WTC11 (cell line): ENCODE measurements at regions not wholly inside any gene's neighbourhood (a gene's known extent, or its start where the extent isn't known, plus 50 kb on each side); places are given as distances from the start of the nearest gene placed in this dataset.

Source experiments
- ATAC-seq: fragments of 200-7000 bp; cut with Tn5 transposase; 2 replicates; pipeline ENCODE4 v1.10.0; 2021; ENCODE audit warnings: mild to moderate bottlenecking, moderate library complexity
- CTCF ChIA-PET: fragments of 300-600 bp; sonication (Branson Sonifier 250); formaldehyde crosslinking; loops from one replicate; lab custom pipeline; 2021; ENCODE audit warnings: antibody characterized with exemption; lab: Charles Lee
- POLR2A ChIA-PET: fragments of 350-600 bp; sonication (Branson Sonifier 250); formaldehyde crosslinking; loops from one replicate; lab custom pipeline; 2021; ENCODE audit warnings: antibody characterized with exemption; lab: Charles Lee
- DNase-seq: peaks from one replicate; pipeline ENCODE4 v3.0.0; 2021; ENCODE audit warnings: low spot score
- H3K27ac Mint-ChIP-seq: 2 replicates; pipeline ENCODE4 v1.8.0; 2021; ENCODE audit warnings: mixed read lengths
- H3K27me3 Mint-ChIP-seq: 2 replicates; pipeline ENCODE4 v1.8.0; 2021; ENCODE audit warnings: low read depth, mild to moderate bottlenecking, moderate library complexity, mixed read lengths
- H3K36me3 Mint-ChIP-seq: 2 replicates; pipeline ENCODE4 v1.8.0; 2021; ENCODE audit warnings: mixed read lengths
- H3K4me1 Mint-ChIP-seq: 2 replicates; pipeline ENCODE4 v1.8.0; 2022; ENCODE audit warnings: mixed read lengths
- H3K4me3 Mint-ChIP-seq: 2 replicates; pipeline ENCODE4 v1.8.0; 2021; ENCODE audit warnings: mild to moderate bottlenecking, moderate library complexity, mixed read lengths
- H3K9me3 Mint-ChIP-seq: 2 replicates; pipeline ENCODE4 v1.8.0; 2021; ENCODE audit warnings: mixed read lengths
- AFF4 ChIP-seq: sonication (generic); formaldehyde crosslinking; IDR thresholded peaks from 2 replicates; pipeline ENCODE4 v1.8.1; 2023; ENCODE audit warnings: mild to moderate bottlenecking, missing genetic modification reagents, borderline replicate concordance
- ATF6 ChIP-seq: sonication (generic); formaldehyde crosslinking; IDR thresholded peaks from 2 replicates; pipeline ENCODE4 v1.8.1; 2023; ENCODE audit warnings: mild to moderate bottlenecking, missing genetic modification reagents
- CBFB ChIP-seq: sonication (generic); formaldehyde crosslinking; IDR thresholded peaks from 2 replicates; pipeline ENCODE4 v1.8.1; 2022; ENCODE audit warnings: mild to moderate bottlenecking, low read depth, missing genetic modification reagents
- CREB1 ChIP-seq: sonication (generic); formaldehyde crosslinking; IDR thresholded peaks from 2 replicates; pipeline ENCODE4 v1.8.0; 2023; ENCODE audit warnings: mild to moderate bottlenecking, missing genetic modification reagents
- CTCF ChIP-seq: fragments of 200-600 bp; IDR thresholded peaks from 2 replicates; pipeline ENCODE4 v1.8.0; 2022; ENCODE audit warnings: antibody characterized with exemption
- EMX1 ChIP-seq: fragments of 250-450 bp; sonication (Bioruptor Pico); IDR thresholded peaks from 2 replicates; pipeline ENCODE4 v1.8.0; 2021; ENCODE audit warnings: mild to moderate bottlenecking
- GTF2I ChIP-seq: fragments of 250-450 bp; sonication (Bioruptor Pico); conservative IDR thresholded peaks from 2 replicates; pipeline ENCODE4 v1.4.0; 2021; ENCODE audit warnings: mild to moderate bottlenecking
- JUN ChIP-seq: sonication (generic); formaldehyde crosslinking; IDR thresholded peaks from 2 replicates; pipeline ENCODE4 v1.8.0; 2023; ENCODE audit warnings: mild to moderate bottlenecking, missing genetic modification reagents
- KAT7 ChIP-seq: sonication (generic); formaldehyde crosslinking; IDR thresholded peaks from 2 replicates; pipeline ENCODE4 v1.8.1; 2023; ENCODE audit warnings: missing genetic modification reagents, mild to moderate bottlenecking, borderline replicate concordance
- MAX ChIP-seq: sonication (generic); formaldehyde crosslinking; IDR thresholded peaks from 2 replicates; pipeline ENCODE4 v1.8.0; 2022; ENCODE audit warnings: mild to moderate bottlenecking, missing genetic modification reagents
- MYBL2 ChIP-seq: sonication (generic); formaldehyde crosslinking; IDR thresholded peaks from 2 replicates; pipeline ENCODE4 v1.8.1; 2023; ENCODE audit warnings: mild to moderate bottlenecking, moderate library complexity, missing genetic modification reagents
- NFE2L1 ChIP-seq: sonication (generic); formaldehyde crosslinking; IDR thresholded peaks from 2 replicates; pipeline ENCODE4 v1.8.1; 2023; ENCODE audit warnings: missing genetic modification reagents
- NFYB ChIP-seq: sonication (generic); formaldehyde crosslinking; conservative IDR thresholded peaks from 2 replicates; pipeline ENCODE4 v1.8.0; 2022; ENCODE audit warnings: low read depth, missing genetic modification reagents
- NR2C2 ChIP-seq: sonication (generic); formaldehyde crosslinking; IDR thresholded peaks from 2 replicates; pipeline ENCODE4 v1.8.0; 2022; ENCODE audit warnings: mild to moderate bottlenecking, missing genetic modification reagents
- RELA ChIP-seq: sonication (generic); formaldehyde crosslinking; IDR thresholded peaks from 2 replicates; pipeline ENCODE4 v1.8.1; 2022; ENCODE audit warnings: missing genetic modification reagents, mild to moderate bottlenecking, borderline replicate concordance
- RORB ChIP-seq: fragments of 250-450 bp; sonication (Bioruptor Pico); IDR thresholded peaks from 2 replicates; pipeline ENCODE4 v1.9.0; 2021; ENCODE audit warnings: mild to moderate bottlenecking
- SP1 ChIP-seq: sonication (generic); formaldehyde crosslinking; conservative IDR thresholded peaks from 2 replicates; pipeline ENCODE4 v1.8.1; 2022; ENCODE audit warnings: missing genetic modification reagents
- TCF7 ChIP-seq: sonication (generic); formaldehyde crosslinking; IDR thresholded peaks from 2 replicates; pipeline ENCODE4 v1.8.0; 2022; ENCODE audit warnings: mild to moderate bottlenecking, low read depth, missing genetic modification reagents, moderate library complexity
- TEAD4 ChIP-seq: sonication (generic); formaldehyde crosslinking; IDR thresholded peaks from 2 replicates; pipeline ENCODE4 v1.8.0; 2022; ENCODE audit warnings: mild to moderate bottlenecking, missing genetic modification reagents
- USF2 ChIP-seq: sonication (generic); formaldehyde crosslinking; IDR thresholded peaks from 2 replicates; pipeline ENCODE4 v1.8.1; 2023; ENCODE audit warnings: mild to moderate bottlenecking, missing genetic modification reagents, moderate library complexity
- ZBTB21 ChIP-seq: sonication (generic); formaldehyde crosslinking; IDR thresholded peaks from 2 replicates; pipeline ENCODE4 v1.8.1; 2023; ENCODE audit warnings: mild to moderate bottlenecking, missing genetic modification reagents, borderline replicate concordance
- ZNF263 ChIP-seq: sonication (generic); formaldehyde crosslinking; IDR thresholded peaks from 2 replicates; pipeline ENCODE4 v1.8.1; 2022; ENCODE audit warnings: low read depth, mild to moderate bottlenecking, moderate library complexity, missing genetic modification reagents
- ZNF425 ChIP-seq: fragments of 250-450 bp; sonication (Bioruptor Pico); conservative IDR thresholded peaks from 2 replicates; pipeline ENCODE4 v1.9.0; 2021; ENCODE audit warnings: mild to moderate bottlenecking

- no peaks in the 10 kb centered on the region for H3K36me3 Mint-ChIP-seq
- no peaks in the 10 kb centered on the region for H3K9me3 Mint-ChIP-seq
- no peak overlapping the region for H3K27ac Mint-ChIP-seq
- DNase-seq, result no peak
- TF ChIP-seq RORB (no peak), USF2 (no peak), MAX (no peak), CTCF (no peak), ZBTB21 (CRISPR knock-in tag) (no peak), KAT7 (CRISPR knock-in tag) (no peak), CBFB (CRISPR knock-in tag) (no peak), RELA (CRISPR knock-in tag) (no peak), NFE2L1 (no peak), EMX1 (CRISPR knock-in tag) (no peak), ZNF263 (no peak), SP1 (no peak), JUN (CRISPR knock-in tag) (no peak), TCF7 (CRISPR knock-in tag) (no peak), NFYB (no peak), ATF6 (CRISPR knock-in tag) (no peak), MYBL2 (no peak)
- ATAC-seq, result no peak
- no peak overlapping the region for H3K4me3 Mint-ChIP-seq
- ChIA-PET POLR2A (no interaction called here), CTCF (no interaction called here)
- no peaks in the 10 kb centered on the region for H3K27me3 Mint-ChIP-seq
- no peaks in the 10 kb centered on the region for H3K4me1 Mint-ChIP-seq
Observed at GRCh38 chr4:158068068-158068467, 104.8 kb downstream of the GASK1B start.

GRCh38 chr4:158067646-158068045 lies 105.2 kb downstream of the GASK1B start:
- no peak for ATAC-seq
- Mint-ChIP-seq H3K27me3 (no peaks in the 10 kb centered on the region), H3K4me1 (peaks cover under 1% of the 10 kb centered on the region; the same call in 1 of the 2 replicates), H3K4me3 (no peak overlapping the region), H3K27ac (no peak overlapping the region), H3K36me3 (no peaks in the 10 kb centered on the region), H3K9me3 (no peaks in the 10 kb centered on the region)
- ChIA-PET CTCF (no interaction called here), POLR2A (no interaction called here)
- no peak for DNase-seq
- TF ChIP-seq GTF2I (CRISPR knock-in tag) (no peak), RELA (CRISPR knock-in tag) (no peak), NR2C2 (CRISPR knock-in tag) (no peak), TEAD4 (no peak), CREB1 (CRISPR knock-in tag) (no peak), KAT7 (CRISPR knock-in tag) (no peak), AFF4 (CRISPR knock-in tag) (no peak), CTCF (no peak), ZNF425 (no peak)
